Activated CD4-positive, alpha-beta T cell treated with anti-CD3 and anti-CD28 coated beads, Interleukin-2, amount 10 ng/mL, durations not matched to agents 7 days and 5 days (primary cell): ENCODE measurements at regions not wholly inside any gene's neighbourhood (a gene's known extent, or its start where the extent isn't known, plus 50 kb on each side); places are given as distances from the start of the nearest gene placed in this dataset.
"Not testable (repeated sequence)": the region's sequence is repeated elsewhere in the genome, so short reads cannot be mapped to it uniquely, and the experiment has no call there.

Source experiments
- CTCF ChIA-PET: fragments of 350-600 bp; sonication (Branson Sonifier 250); formaldehyde crosslinking; loops from one replicate; lab custom pipeline; 2021; ENCODE audit warnings: antibody characterized with exemption; lab: Charles Lee
- POLR2A ChIA-PET: fragments of 350-600 bp; sonication (Branson Sonifier 250); formaldehyde crosslinking; loops from one replicate; lab custom pipeline; 2021; ENCODE audit warnings: antibody characterized with exemption; lab: Charles Lee
- DNase-seq: peaks from one replicate; pipeline ENCODE4 v3.0.0-alpha.2; 2020
- H3K27ac Mint-ChIP-seq: one replicate; pipeline ENCODE4 v1.8.0; 2021; ENCODE audit warnings: mild to moderate bottlenecking, moderate library complexity, mixed read lengths
- H3K27me3 Mint-ChIP-seq: one replicate; pipeline ENCODE4 v1.8.0; 2021; ENCODE audit warnings: mixed read lengths
- H3K36me3 Mint-ChIP-seq: one replicate; pipeline ENCODE4 v1.8.0; 2021; ENCODE audit warnings: low read depth, mixed read lengths
- H3K4me1 Mint-ChIP-seq: one replicate; pipeline ENCODE4 v1.8.0; 2021; ENCODE audit warnings: mixed read lengths
- H3K4me3 Mint-ChIP-seq: one replicate; pipeline ENCODE4 v1.8.0; 2021; ENCODE audit warnings: mild to moderate bottlenecking, moderate library complexity, mixed read lengths
- H3K9me3 Mint-ChIP-seq: one replicate; pipeline ENCODE4 v1.8.0; 2021; ENCODE audit warnings: mixed read lengths

GRCh38 chr12:73187765-73188164 lies 915.6 kb downstream of the TRHDE start:
- ChIA-PET CTCF (no interaction called here), POLR2A (no interaction called here)
- Mint-ChIP-seq H3K4me3 (no peak overlapping the region), H3K27me3 (no peaks in the 10 kb centered on the region), H3K4me1 (no peaks in the 10 kb centered on the region), H3K36me3 (no peaks in the 10 kb centered on the region), H3K27ac (no peak overlapping the region), H3K9me3 (peaks cover 48% of the 10 kb centered on the region)
- no peak for DNase-seq

- ChIA-PET CTCF (no interaction called here), POLR2A (no interaction called here)
- Mint-ChIP-seq H3K27me3 (no peaks in the 10 kb centered on the region), H3K27ac (no peak overlapping the region), H3K9me3 (peaks cover 2% of the 10 kb centered on the region), H3K36me3 (no peaks in the 10 kb centered on the region), H3K4me1 (no peaks in the 10 kb centered on the region), H3K4me3 (no peak overlapping the region)
- DNase-seq: no peak
Observed at GRCh38 chr12:73210548-73211204, 938.5 kb downstream of the TRHDE start.

GRCh38 chr12:73220951-73221350 lies 948.8 kb downstream of the TRHDE start:
- no peaks in the 10 kb centered on the region for H3K36me3 Mint-ChIP-seq
- CTCF ChIA-PET: no interaction called here
- H3K27me3 Mint-ChIP-seq: no peaks in the 10 kb centered on the region
- H3K4me3 Mint-ChIP-seq: no peak overlapping the region
- H3K27ac Mint-ChIP-seq: no peak overlapping the region
- peaks cover 8% of the 10 kb centered on the region for H3K9me3 Mint-ChIP-seq
- DNase-seq: no peak
- POLR2A ChIA-PET: no interaction called here
- H3K4me1 Mint-ChIP-seq: no peaks in the 10 kb centered on the region

- Mint-ChIP-seq H3K27me3 (no peaks in the 10 kb centered on the region), H3K36me3 (no peaks in the 10 kb centered on the region), H3K4me3 (no peak overlapping the region), H3K9me3 (peaks cover 5% of the 10 kb centered on the region), H3K27ac (no peak overlapping the region), H3K4me1 (no peaks in the 10 kb centered on the region)
- DNase-seq: no peak
- ChIA-PET POLR2A (no interaction called here), CTCF (no interaction called here)
Observed at GRCh38 chr12:73221398-73221797, 949.2 kb downstream of the TRHDE start.

- H3K4me1 Mint-ChIP-seq: no peaks in the 10 kb centered on the region
- H3K27ac Mint-ChIP-seq: no peak overlapping the region
- DNase-seq: no peak
- H3K4me3 Mint-ChIP-seq: no peak overlapping the region
- POLR2A ChIA-PET: no interaction called here
- H3K27me3 Mint-ChIP-seq: no peaks in the 10 kb centered on the region
- CTCF ChIA-PET: no interaction called here
- no peaks in the 10 kb centered on the region for H3K36me3 Mint-ChIP-seq
- peaks cover 5% of the 10 kb centered on the region for H3K9me3 Mint-ChIP-seq
Observed at GRCh38 chr12:73221836-73222235, 949.7 kb downstream of the TRHDE start.

GRCh38 chr12:73225371-73225937 lies 953.3 kb downstream of the TRHDE start:
- ChIA-PET POLR2A (no interaction called here), CTCF (no interaction called here)

GRCh38 chr12:73225941-73226340 lies 953.8 kb downstream of the TRHDE start:
- DNase-seq: no peak
- no peaks in the 10 kb centered on the region for H3K27me3 Mint-ChIP-seq
- no peaks in the 10 kb centered on the region for H3K4me1 Mint-ChIP-seq
- no peak overlapping the region for H3K4me3 Mint-ChIP-seq
- H3K27ac Mint-ChIP-seq: no peak overlapping the region
- ChIA-PET POLR2A (no interaction called here), CTCF (no interaction called here)
- H3K9me3 Mint-ChIP-seq: peaks cover 3% of the 10 kb centered on the region
- H3K36me3 Mint-ChIP-seq: no peaks in the 10 kb centered on the region

More at GRCh38 chr12:73225371-73225937, 953.3 kb downstream of the TRHDE start:
- DNase-seq: no peak
- no peaks in the 10 kb centered on the region for H3K27me3 Mint-ChIP-seq
- no peak overlapping the region for H3K4me3 Mint-ChIP-seq
- H3K9me3 Mint-ChIP-seq: peaks cover 3% of the 10 kb centered on the region
- H3K4me1 Mint-ChIP-seq: no peaks in the 10 kb centered on the region
- H3K27ac Mint-ChIP-seq: no peak overlapping the region
- H3K36me3 Mint-ChIP-seq: no peaks in the 10 kb centered on the region

- no peak for DNase-seq
- Mint-ChIP-seq H3K36me3 (no peaks in the 10 kb centered on the region), H3K4me1 (no peaks in the 10 kb centered on the region), H3K9me3 (peaks cover 5% of the 10 kb centered on the region), H3K27ac (no peak overlapping the region), H3K4me3 (no peak overlapping the region), H3K27me3 (no peaks in the 10 kb centered on the region)
- ChIA-PET CTCF (no interaction called here), POLR2A (no interaction called here)
Observed at GRCh38 chr12:73226593-73226992, 954.4 kb downstream of the TRHDE start.

GRCh38 chr12:73228828-73229227 lies 956.7 kb downstream of the TRHDE start:
- H3K4me1 Mint-ChIP-seq, H3K27ac Mint-ChIP-seq, CTCF ChIA-PET, H3K27me3 Mint-ChIP-seq, H3K4me3 Mint-ChIP-seq, POLR2A ChIA-PET, DNase-seq, H3K9me3 Mint-ChIP-seq, H3K36me3 Mint-ChIP-seq: not testable (repeated sequence)

GRCh38 chr12:73235387-73235786 lies 963.2 kb downstream of the TRHDE start:
- Mint-ChIP-seq H3K36me3 (no peaks in the 10 kb centered on the region), H3K27me3 (no peaks in the 10 kb centered on the region), H3K27ac (no peak overlapping the region), H3K4me3 (no peak overlapping the region), H3K4me1 (no peaks in the 10 kb centered on the region), H3K9me3 (peaks cover 4% of the 10 kb centered on the region)
- DNase-seq: no peak
- CTCF ChIA-PET: no interaction called here
- POLR2A ChIA-PET: no interaction called here

- DNase-seq: no peak
Observed at GRCh38 chr12:73240110-73240509, 967.9 kb downstream of the TRHDE start.

GRCh38 chr12:73262788-73263381 lies 990.7 kb downstream of the TRHDE start:
- ChIA-PET POLR2A (no interaction called here), CTCF (no interaction called here)
- Mint-ChIP-seq H3K4me3 (no peak overlapping the region), H3K4me1 (no peaks in the 10 kb centered on the region), H3K27me3 (no peaks in the 10 kb centered on the region), H3K27ac (no peak overlapping the region), H3K9me3 (peaks cover 7% of the 10 kb centered on the region), H3K36me3 (no peaks in the 10 kb centered on the region)
- no peak for DNase-seq

More at GRCh38 chr12:73240110-73240509, 967.9 kb downstream of the TRHDE start:
- ChIA-PET POLR2A (no interaction called here), CTCF (no interaction called here)
- no peak overlapping the region for H3K4me3 Mint-ChIP-seq
- H3K9me3 Mint-ChIP-seq: peaks cover 2% of the 10 kb centered on the region
- no peak overlapping the region for H3K27ac Mint-ChIP-seq
- no peaks in the 10 kb centered on the region for H3K4me1 Mint-ChIP-seq
- no peaks in the 10 kb centered on the region for H3K36me3 Mint-ChIP-seq
- no peaks in the 10 kb centered on the region for H3K27me3 Mint-ChIP-seq

GRCh38 chr12:73266206-73266605 lies 994.0 kb downstream of the TRHDE start:
- no peaks in the 10 kb centered on the region for H3K36me3 Mint-ChIP-seq
- no peaks in the 10 kb centered on the region for H3K27me3 Mint-ChIP-seq
- H3K4me1 Mint-ChIP-seq: no peaks in the 10 kb centered on the region
- H3K4me3 Mint-ChIP-seq: no peak overlapping the region
- POLR2A ChIA-PET: no interaction called here
- CTCF ChIA-PET: interaction anchor here (0.8 kb wide), 1 partner anchor 18 kb away, joined by 3 read pairs; no protein-coding TSS in a partner anchor
- H3K9me3 Mint-ChIP-seq: peaks cover 13% of the 10 kb centered on the region
- H3K27ac Mint-ChIP-seq: no peak overlapping the region
- no peak for DNase-seq
